GM23338 (cell line): ENCODE measurements at regions not wholly inside any gene's neighbourhood (a gene's known extent, or its start where the extent isn't known, plus 50 kb on each side); places are given as distances from the start of the nearest gene placed in this dataset.

Experiments used
- ATAC-seq: fragments of 200-7000 bp; cut with Tn5 transposase; 3 replicates; pipeline ENCODE4 v1.9.1; 2020
- DNase-seq: peaks from one replicate; pipeline ENCODE4 v3.0.0-alpha.2; 2015; ENCODE audit warnings: low spot score
- H2AFZ ChIP-seq: fragments of 200-600 bp; sonication (generic); 2 replicates; pipeline ENCODE4 v1.8.0; 2016; ENCODE audit warnings: antibody characterized with exemption, mild to moderate bottlenecking, moderate library complexity
- H3F3A ChIP-seq: fragments of 200-600 bp; sonication (generic); replicated peaks from 2 replicates; pipeline ENCODE4 v1.8.0; 2017; ENCODE audit warnings: antibody characterized with exemption, mixed run types, low read depth
- H3K27ac ChIP-seq: fragments of 200-600 bp; sonication (generic); 2 replicates; pipeline ENCODE4 v1.6.1; 2016; ENCODE audit warnings: low read depth
- H3K27me3 ChIP-seq: fragments of 200-600 bp; sonication (generic); 2 replicates; pipeline ENCODE4 v1.8.0; 2016; ENCODE audit warnings: mild to moderate bottlenecking, mixed run types, moderate library complexity; ENCODE audit not compliant: insufficient read depth
- H3K36me3 ChIP-seq: fragments of 200-600 bp; sonication (generic); 2 replicates; pipeline ENCODE4 v1.8.0; 2016; ENCODE audit warnings: mild to moderate bottlenecking; ENCODE audit not compliant: insufficient read depth
- H3K4me1 ChIP-seq: fragments of 200-600 bp; sonication (generic); 2 replicates; pipeline ENCODE4 v1.8.0; 2016; ENCODE audit warnings: mild to moderate bottlenecking, moderate library complexity; ENCODE audit not compliant: insufficient read depth
- H3K4me2 ChIP-seq: fragments of 200-600 bp; sonication (generic); 2 replicates; pipeline ENCODE4 v1.7.1; 2017; ENCODE audit warnings: mixed run types
- H3K4me3 ChIP-seq: fragments of 200-600 bp; sonication (generic); 2 replicates; pipeline ENCODE4 v1.6.1; 2016; ENCODE audit warnings: mixed run types
- H3K79me2 ChIP-seq: fragments of 200-600 bp; sonication (generic); replicated peaks from 2 replicates; pipeline ENCODE4 v1.8.0; 2017; ENCODE audit warnings: mild to moderate bottlenecking; ENCODE audit not compliant: insufficient read depth
- H3K9me2 ChIP-seq: fragments of 200-600 bp; sonication (generic); 2 replicates; pipeline ENCODE4 v1.8.0; 2017; ENCODE audit not compliant: insufficient read depth
- H4K20me1 ChIP-seq: fragments of 200-600 bp; sonication (generic); replicated peaks from 2 replicates; pipeline ENCODE4 v1.8.0; 2017; ENCODE audit warnings: mild to moderate bottlenecking; ENCODE audit not compliant: insufficient read depth
- H3K27ac Mint-ChIP-seq: 2 replicates; pipeline ENCODE4 v1.8.0; 2020; ENCODE audit warnings: inconsistent platforms, mild to moderate bottlenecking, moderate library complexity, mixed read lengths
- H3K27me3 Mint-ChIP-seq: 3 replicates; pipeline ENCODE4 v1.8.0; 2022; ENCODE audit warnings: low read depth, mild to moderate bottlenecking, moderate library complexity, mixed read lengths, inconsistent platforms; ENCODE audit not compliant: insufficient read depth, poor library complexity
- H3K36me3 Mint-ChIP-seq: 3 replicates; pipeline ENCODE4 v1.8.0; 2021; ENCODE audit warnings: low read depth, mild to moderate bottlenecking, inconsistent platforms, moderate library complexity, mixed read lengths
- H3K4me1 Mint-ChIP-seq: 3 replicates; pipeline ENCODE4 v1.8.0; 2020; ENCODE audit warnings: mild to moderate bottlenecking, inconsistent platforms, mixed read lengths
- H3K4me3 Mint-ChIP-seq: 3 replicates; pipeline ENCODE4 v1.8.0; 2021; ENCODE audit warnings: moderate library complexity, mild to moderate bottlenecking, inconsistent platforms, mixed read lengths
- H3K9me3 Mint-ChIP-seq: 3 replicates; pipeline ENCODE4 v1.8.0; 2020; ENCODE audit warnings: moderate library complexity, mild to moderate bottlenecking, inconsistent platforms, mixed read lengths
- CREB1 ChIP-seq: fragments of 250-450 bp; sonication (Bioruptor Pico); IDR thresholded peaks from 2 replicates; pipeline ENCODE4 v1.5.0; 2020; ENCODE audit warnings: low read depth, mild to moderate bottlenecking, moderate library complexity
- CTCF ChIP-seq, 2 experiments: fragments of 200-600 bp in 1 of 2; sonication (generic) in 1 of 2; conservative IDR thresholded peaks; 2 replicates each; pipeline versions ENCODE4 v1.5.1 to v1.6.1; 2016 to 2017; ENCODE audit warnings: antibody characterized with exemption in 2 of 2, low read depth in 2 of 2, mild to moderate bottlenecking in 2 of 2, moderate library complexity in 1 of 2
- ETS1 ChIP-seq: IDR thresholded peaks from 2 replicates; pipeline ENCODE4 v1.6.1; 2016; ENCODE audit warnings: antibody characterized with exemption
- EZH2 ChIP-seq: fragments of 200-600 bp; sonication (generic); IDR thresholded peaks from one replicate; pipeline ENCODE4 v1.8.0; 2017; ENCODE audit warnings: antibody characterized with exemption, mild to moderate bottlenecking, low read depth; ENCODE audit not compliant: unreplicated experiment
- EZH2phosphoT487 ChIP-seq: fragments of 200-600 bp; sonication (generic); IDR thresholded peaks from one replicate; pipeline ENCODE4 v1.8.1; 2018; ENCODE audit warnings: antibody characterized with exemption; ENCODE audit not compliant: unreplicated experiment
- JUNB ChIP-seq: IDR thresholded peaks from one replicate; pipeline ENCODE4 v1.6.1; 2016; ENCODE audit warnings: antibody characterized with exemption; ENCODE audit not compliant: unreplicated experiment
- NANOG ChIP-seq: IDR thresholded peaks from 2 replicates; pipeline ENCODE4 v1.6.1; 2016; ENCODE audit warnings: antibody characterized with exemption, borderline replicate concordance
- POLR2AphosphoS5 ChIP-seq: IDR thresholded peaks from 2 replicates; pipeline ENCODE4 v1.6.1; 2016; ENCODE audit warnings: antibody characterized with exemption, low read depth
- REST ChIP-seq: IDR thresholded peaks from one replicate; pipeline ENCODE4 v1.6.1; 2018; ENCODE audit warnings: antibody characterized with exemption; ENCODE audit not compliant: unreplicated experiment
- ZNF114 ChIP-seq: fragments of 250-450 bp; sonication (Bioruptor Pico); IDR thresholded peaks from 2 replicates; pipeline ENCODE4 v1.5.0; 2020; ENCODE audit warnings: mild to moderate bottlenecking, moderate library complexity
- ZNF331 ChIP-seq: fragments of 250-450 bp; sonication (Bioruptor Pico); IDR thresholded peaks from 2 replicates; pipeline ENCODE4 v1.5.0; 2020; ENCODE audit warnings: low read depth, mild to moderate bottlenecking, moderate library complexity

- TF ChIP-seq ETS1 (no peak), REST (no peak), JUNB (no peak)
Observed at GRCh38 chr2:105502625-105503334, 103.9 kb upstream of the FHL2 start (continued).

- TF ChIP-seq EZH2phosphoT487 (no peak), JUNB (no peak), NANOG (no peak), CTCF (conservative IDR thresholded peaks at IDR 0.05; ENCODE audit: low read depth in 2 of 2) (no peak), ZNF331 (no peak), POLR2AphosphoS5 (no peak), EZH2 (no peak), CREB1 (no peak), ZNF114 (no peak), ETS1 (no peak)
- Histone ChIP-seq H3K9me2 (no peaks in the 10 kb centered on the region), H3K4me3 (no peak overlapping the region), H2AFZ (no peak overlapping the region), H3K27me3 (no peaks in the 10 kb centered on the region), H3K79me2 (no peaks in the 10 kb centered on the region), H3K4me2 (no peak overlapping the region), H3F3A (no peaks in the 10 kb centered on the region), H3K27ac (no peak overlapping the region), H3K36me3 (no peaks in the 10 kb centered on the region), H4K20me1 (no peaks in the 10 kb centered on the region), H3K4me1 (peaks cover 4% of the 10 kb centered on the region; the same call in 1 of the 2 replicates)
- no peak for ATAC-seq
- no peak for DNase-seq
- 0 out of 2 replicates have a peak overlapping the region, but pooled peaks have one; percentile 19 for H3K27ac Mint-ChIP-seq
- H3K9me3 Mint-ChIP-seq = peaks cover 9% of the 10 kb centered on the region; the same call in 2 of the 3 replicates
- no peak overlapping the region for H3K4me3 Mint-ChIP-seq
- peaks cover 3% of the 10 kb centered on the region; the same call in 1 of the 3 replicates for H3K36me3 Mint-ChIP-seq
- peaks cover 9% of the 10 kb centered on the region; the same call in 2 of the 3 replicates for H3K4me1 Mint-ChIP-seq
- H3K27me3 Mint-ChIP-seq = peaks cover 2% of the 10 kb centered on the region
Observed at GRCh38 chr2:105498281-105498846, 99.5 kb upstream of the FHL2 start.
